H1 (cell line): ENCODE measurements at regions not wholly inside any gene's neighbourhood (a gene's known extent, or its start where the extent isn't known, plus 50 kb on each side); places are given as distances from the start of the nearest gene placed in this dataset.

ENCODE experiments used
- CTCF ChIA-PET: fragments of 300-600 bp; sonication (Branson Sonifier 250); formaldehyde crosslinking; loops from one replicate; lab custom pipeline; 2021; ENCODE audit not compliant: partially characterized antibody; lab: Charles Lee
- POLR2A ChIA-PET: fragments of 300-600 bp; sonication (Branson Sonifier 250); formaldehyde crosslinking; loops from one replicate; lab custom pipeline; 2021; ENCODE audit warnings: inconsistent platforms; ENCODE audit not compliant: partially characterized antibody; lab: Charles Lee
- DNase-seq, 2 experiments: peaks; one replicate each; pipeline versions ENCODE4 v3.0.0 to v3.0.0-alpha.2; 2010 to 2022; ENCODE audit warnings: low spot score in 2 of 2, low read depth in 1 of 2, mixed read lengths in 1 of 2
- FAIRE-seq: peaks from 2 replicates; lab custom pipeline; 2011; peaks lifted over from hg19 to GRCh38; lab: Jason Lieb, UNC
- H2AFZ ChIP-seq: 2 replicates; pipeline ENCODE4 v1.8.1; 2012; ENCODE audit warnings: low read length, inconsistent platforms
- H2AK5ac ChIP-seq: 2 replicates; pipeline ENCODE4 v1.6.1; 2013; ENCODE audit warnings: low read depth, low read length
- H2BK120ac ChIP-seq: replicated peaks from 2 replicates; pipeline ENCODE3; 2013; ENCODE audit warnings: low read depth, low read length, inconsistent platforms
- H2BK12ac ChIP-seq: 2 replicates; pipeline ENCODE4 v1.6.1; 2013; ENCODE audit warnings: low read depth, low read length
- H2BK15ac ChIP-seq: 2 replicates; pipeline ENCODE4 v1.6.1; 2013; ENCODE audit warnings: low read length
- H2BK20ac ChIP-seq: 2 replicates; pipeline ENCODE4 v1.6.1; 2013; ENCODE audit warnings: low read length
- H2BK5ac ChIP-seq: 2 replicates; pipeline ENCODE4 v1.6.1; 2013; ENCODE audit warnings: low read depth, low read length
- H3K14ac ChIP-seq: 2 replicates; pipeline ENCODE4 v1.6.1; 2013; ENCODE audit warnings: inconsistent platforms; ENCODE audit not compliant: insufficient read length
- H3K18ac ChIP-seq: 2 replicates; pipeline ENCODE4 v1.6.1; 2013; ENCODE audit warnings: low read length; ENCODE audit errors: extremely low read depth
- H3K23ac ChIP-seq: 2 replicates; pipeline ENCODE4 v1.6.1; 2013; ENCODE audit warnings: inconsistent platforms; ENCODE audit not compliant: insufficient read length
- H3K23me2 ChIP-seq: 2 replicates; pipeline ENCODE4 v1.6.1; 2013; ENCODE audit warnings: low read depth, low read length
- H3K27ac ChIP-seq: 2 replicates; pipeline ENCODE4 v1.6.1; 2011; ENCODE audit warnings: low read depth, low read length, inconsistent platforms
- H3K27me3 ChIP-seq, 4 experiments: replicated peaks in 1 of 4; 1 replicate in 1 of 4; 2 replicates in 3 of 4; pipeline versions ENCODE4 v1.6.1 to v1.8.1; 2011 to 2013; ENCODE audit warnings: low read length in 3 of 4, mild to moderate bottlenecking in 3 of 4, inconsistent platforms in 2 of 4, mixed read lengths in 2 of 4, moderate library complexity in 1 of 4; ENCODE audit not compliant: control insufficient read depth in 3 of 4, insufficient read depth in 3 of 4; ENCODE audit errors: extremely low read depth in 1 of 4
- H3K36me3 ChIP-seq, 4 experiments: 2 replicates each; pipeline versions ENCODE4 v1.6.1 to v1.8.1; 2011 to 2013; ENCODE audit warnings: mild to moderate bottlenecking in 4 of 4, low read length in 3 of 4, moderate library complexity in 2 of 4, control low read depth in 1 of 4, inconsistent platforms in 1 of 4; ENCODE audit not compliant: insufficient read depth in 4 of 4, control insufficient read depth in 2 of 4
- H3K4ac ChIP-seq: replicated peaks from 2 replicates; pipeline ENCODE3; 2013; ENCODE audit warnings: low read length, low read depth, mixed read lengths, inconsistent platforms; ENCODE audit not compliant: insufficient read length
- H3K4me1 ChIP-seq, 4 experiments: replicated peaks in 1 of 4; 1 replicate in 1 of 4; 2 replicates in 3 of 4; pipeline versions ENCODE4 v1.6.1 to v1.8.1; 2011 to 2013; ENCODE audit warnings: low read length in 3 of 4, inconsistent platforms in 2 of 4, mixed read lengths in 1 of 4; ENCODE audit not compliant: insufficient read depth in 4 of 4, control insufficient read depth in 3 of 4
- H3K4me2 ChIP-seq, 2 experiments: 2 replicates each; pipeline versions ENCODE4 v1.6.1 to v1.8.1; 2011 to 2013; ENCODE audit warnings: low read depth in 2 of 2, low read length in 2 of 2, control low read depth in 1 of 2, inconsistent platforms in 1 of 2, mild to moderate bottlenecking in 1 of 2; ENCODE audit not compliant: insufficient read depth in 1 of 2
- H3K4me3 ChIP-seq, 4 experiments: fragments of 200-600, 300-600 bp in 1 of 4; sonication (generic), shearing (Covaris generic), sonication (Bioruptor Twin) in 1 of 4; 2 replicates each; pipeline versions ENCODE4 v1.5.1 to v1.8.1; 2011 to 2016; ENCODE audit warnings: low read length in 4 of 4, low read depth in 3 of 4, control low read depth in 2 of 4, inconsistent platforms in 2 of 4, mild to moderate bottlenecking in 2 of 4, mixed read lengths in 1 of 4, moderate library complexity in 1 of 4; ENCODE audit not compliant: insufficient read depth in 2 of 4; ENCODE audit errors: extremely low read depth in 1 of 4
- H3K56ac ChIP-seq: replicated peaks from 2 replicates; pipeline ENCODE3; 2013; ENCODE audit warnings: low read depth, mild to moderate bottlenecking, mixed read lengths, low read length, inconsistent platforms; ENCODE audit not compliant: insufficient read length
- H3K79me1 ChIP-seq: 2 replicates; pipeline ENCODE4 v1.6.1; 2013; ENCODE audit warnings: low read depth, low read length, control low read depth
- H3K79me2 ChIP-seq, 2 experiments: 2 replicates each; pipeline versions ENCODE4 v1.6.1 to v1.8.1; 2012 to 2013; ENCODE audit warnings: low read length in 2 of 2, mild to moderate bottlenecking in 2 of 2, inconsistent platforms in 1 of 2; ENCODE audit not compliant: insufficient read depth in 2 of 2, control insufficient read depth in 1 of 2
- H3K9ac ChIP-seq, 4 experiments: replicated peaks in 1 of 4; 1 replicate in 1 of 4; 2 replicates in 3 of 4; pipeline versions ENCODE4 v1.6.1 to v1.8.1; 2011 to 2013; ENCODE audit warnings: low read depth in 3 of 4, low read length in 3 of 4, control low read depth in 2 of 4, mild to moderate bottlenecking in 2 of 4, moderate library complexity in 2 of 4, inconsistent platforms in 1 of 4; ENCODE audit errors: extremely low read depth in 1 of 4
- H3K9me3 ChIP-seq, 2 experiments: 2 replicates each; pipeline versions ENCODE4 v1.6.1 to v1.8.1; 2012 to 2013; ENCODE audit warnings: mild to moderate bottlenecking in 2 of 2, moderate library complexity in 2 of 2, control low read depth in 1 of 2, inconsistent platforms in 1 of 2, low read depth in 1 of 2, low read length in 1 of 2, mixed read lengths in 1 of 2; ENCODE audit not compliant: insufficient read depth in 2 of 2
- H4K20me1 ChIP-seq, 2 experiments: replicated peaks in 1 of 2; 2 replicates each; pipeline versions ENCODE3 to v1.8.1; 2011 to 2013; ENCODE audit warnings: inconsistent platforms in 2 of 2, low read length in 2 of 2, mild to moderate bottlenecking in 1 of 2; ENCODE audit not compliant: insufficient read depth in 2 of 2, control insufficient read depth in 1 of 2
- H4K5ac ChIP-seq: 2 replicates; pipeline ENCODE4 v1.6.1; 2013; ENCODE audit warnings: low read length, low read depth, mixed read lengths, inconsistent platforms; ENCODE audit not compliant: insufficient read length
- H4K8ac ChIP-seq: 2 replicates; pipeline ENCODE4 v1.8.0; 2013; ENCODE audit warnings: mild to moderate bottlenecking, moderate library complexity, low read length, inconsistent platforms; ENCODE audit not compliant: insufficient read depth; ENCODE audit errors: extremely low read depth
- H4K91ac ChIP-seq: replicated peaks from 2 replicates; pipeline ENCODE3; 2013; ENCODE audit warnings: low read length, mixed read lengths, inconsistent platforms; ENCODE audit not compliant: insufficient read length
- BACH1 ChIP-seq: IDR thresholded peaks from 2 replicates; pipeline ENCODE4 v1.6.1; 2012; ENCODE audit warnings: low read length, improper control_type of control experiment
- CREB1 ChIP-seq: IDR thresholded peaks from 2 replicates; pipeline ENCODE4 v1.6.1; 2012; ENCODE audit warnings: inconsistent platforms
- GTF2F1 ChIP-seq: IDR thresholded peaks from 2 replicates; pipeline ENCODE4 v1.6.1; 2012; ENCODE audit warnings: low read depth, low read length, improper control_type of control experiment, borderline replicate concordance
- HDAC6 ChIP-seq: IDR thresholded peaks from one replicate; pipeline ENCODE4 v1.7.1; 2012; ENCODE audit warnings: low read depth, mild to moderate bottlenecking, inconsistent platforms, low read length, moderate library complexity
- KDM4A ChIP-seq: IDR thresholded peaks from one replicate; pipeline ENCODE4 v1.7.1; 2012; ENCODE audit warnings: low read depth, mild to moderate bottlenecking, moderate library complexity, low read length, inconsistent platforms; ENCODE audit not compliant: severe bottlenecking
- MAFK ChIP-seq: IDR thresholded peaks from 2 replicates; pipeline ENCODE4 v1.6.1; 2012; ENCODE audit warnings: low read depth, mild to moderate bottlenecking, improper control_type of control experiment, low read length
- RBBP5 ChIP-seq: IDR thresholded peaks from 2 replicates; pipeline ENCODE4 v1.7.1; 2012; ENCODE audit warnings: low read depth, mild to moderate bottlenecking, inconsistent platforms, low read length, moderate library complexity, borderline replicate concordance
- SIN3A ChIP-seq, 2 experiments: IDR thresholded peaks in 1 of 2; conservative IDR thresholded peaks in 1 of 2; 2 replicates each; pipeline ENCODE4 v1.6.1; 2011 to 2012; ENCODE audit warnings: low read length in 2 of 2, improper control_type of control experiment in 1 of 2, low read depth in 1 of 2, mild to moderate bottlenecking in 1 of 2
- SP2 ChIP-seq: IDR thresholded peaks from 2 replicates; pipeline ENCODE4 v1.6.1; 2012; ENCODE audit warnings: mild to moderate bottlenecking, low read length, inconsistent platforms
- SRF ChIP-seq: IDR thresholded peaks from 2 replicates; pipeline ENCODE4 v1.6.1; 2011; ENCODE audit warnings: mild to moderate bottlenecking, low read depth, low read length, moderate library complexity
- WGBS, 2 experiments: shearing (Covaris generic) in 1 of 2; methylation state at CpG; one replicate each; pipeline versions ENCODE4 v1.1.6 to v1.1.7; 2013 to 2015; ENCODE audit warnings: low lambda C conversion rate in 2 of 2, mixed read lengths in 2 of 2, inconsistent platforms in 1 of 2, low coverage in 1 of 2, missing lambda C conversion rate in 1 of 2; ENCODE audit not compliant: insufficient replicate concordance in 2 of 2, insufficient coverage in 1 of 2, insufficient read length in 1 of 2; ENCODE audit errors: extremely low coverage in 1 of 2, missing lambda C conversion rate in 1 of 2; 5-methylcytosine and 5-hydroxymethylcytosine counted together
- TF ChIP-seq, protein P1 (sequence below): IDR thresholded peaks from 2 replicates; pipeline ENCODE4 v1.6.1; 2011; ENCODE audit warnings: low read length, improper control_type of control experiment

DNA sequence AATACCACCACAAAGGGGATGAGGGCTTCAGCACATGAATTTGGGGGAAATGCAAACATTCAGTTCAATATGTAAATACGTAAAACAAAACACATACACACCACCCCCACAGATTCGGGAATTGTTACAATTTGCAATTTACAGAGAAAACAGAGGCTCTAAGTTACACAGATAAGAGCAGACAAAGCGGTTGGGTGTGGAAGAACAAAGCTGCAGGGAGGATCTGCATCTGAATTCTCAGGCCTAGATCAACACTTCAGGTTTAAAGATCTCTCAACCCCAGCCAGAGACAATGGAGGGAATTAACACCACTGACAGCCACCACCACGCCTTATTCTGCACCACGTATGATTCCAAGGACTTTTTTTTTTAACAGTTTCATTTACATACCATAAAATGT lies 375.5 kb downstream of the BCL11B start:
- Histone ChIP-seq H3K79me2 (no peaks in the 10 kb centered on the region), H3K9ac (no peak overlapping the region), H2BK15ac (no peak overlapping the region), H3K56ac (no peak overlapping the region), H3K23ac (no peak overlapping the region), H2BK5ac (no peak overlapping the region), H3K4me3 (no peak overlapping the region), H2BK120ac (no peak overlapping the region), H2BK20ac (no peak overlapping the region), H4K8ac (no peak overlapping the region), H2AK5ac (no peak overlapping the region), H4K20me1 (no peaks in the 10 kb centered on the region), H3K18ac (no peak overlapping the region), H3K14ac (no peak overlapping the region), H3K23me2 (no peaks in the 10 kb centered on the region), H3K27ac (no peak overlapping the region), H4K5ac (no peak overlapping the region), H2BK12ac (no peak overlapping the region), H4K91ac (no peak overlapping the region), H3K4me2 (no peak overlapping the region), H3K79me1 (no peaks in the 10 kb centered on the region), H3K4ac (no peak overlapping the region), H3K4me1 (0 out of 7 replicates have a peak, but pooled peaks cover 0 to 2% (median 0%) of the 10 kb centered on the region in 4 experiments), H2AFZ (no peak overlapping the region), H3K27me3 (no peaks in the 10 kb centered on the region), H3K36me3 (no peaks in the 10 kb centered on the region), H3K9me3 (no peaks in the 10 kb centered on the region)
- FAIRE-seq, result peak; percentile 48
- TF ChIP-seq MAFK, result no peak
- no peak for TF ChIP-seq KDM4A
- no peak for TF ChIP-seq SP2
- no peak for TF ChIP-seq RBBP5
- TF ChIP-seq, protein P1, sequence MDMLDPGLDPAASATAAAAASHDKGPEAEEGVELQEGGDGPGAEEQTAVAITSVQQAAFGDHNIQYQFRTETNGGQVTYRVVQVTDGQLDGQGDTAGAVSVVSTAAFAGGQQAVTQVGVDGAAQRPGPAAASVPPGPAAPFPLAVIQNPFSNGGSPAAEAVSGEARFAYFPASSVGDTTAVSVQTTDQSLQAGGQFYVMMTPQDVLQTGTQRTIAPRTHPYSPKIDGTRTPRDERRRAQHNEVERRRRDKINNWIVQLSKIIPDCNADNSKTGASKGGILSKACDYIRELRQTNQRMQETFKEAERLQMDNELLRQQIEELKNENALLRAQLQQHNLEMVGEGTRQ, result no peak
- TF ChIP-seq BACH1, result no peak
- TF ChIP-seq GTF2F1, result no peak
- TF ChIP-seq SRF, result no peak
- TF ChIP-seq HDAC6, result no peak
- TF ChIP-seq CREB1, result no peak
- no peak for TF ChIP-seq SIN3A (conservative IDR thresholded peaks at IDR 0.05 in 1 of 2, IDR thresholded peaks at IDR 0.05 in 1 of 2; ENCODE audit: low read depth in 1 of 2, low read length in 2 of 2)
- WGBS, 2 experiments, result 82% methylated on average over 5 of the region's 5 CpGs; no CpG with 5 or more reads in 1 of the 2 experiments
- DNase-seq, result no peak
- ChIA-PET POLR2A (no interaction called here), CTCF (no interaction called here)
